Upper lobe of left lung (tissue), 6 donors: ENCODE measurements at regions not wholly inside any gene's neighbourhood (a gene's known extent, or its start where the extent isn't known, plus 50 kb on each side); places are given as distances from the start of the nearest gene placed in this dataset.

Experiments used
- ATAC-seq, 2 donors: fragments of 200-7000 bp; cut with Tn5 transposase; one replicate each; pipeline ENCODE4 v1.9.1; 2022; ENCODE audit warnings: mild to moderate bottlenecking in 2 of 2, moderate library complexity in 2 of 2; ENCODE audit not compliant: low FRiP score in 2 of 2
- DNase-seq, 2 donors: peaks; one replicate each; pipeline ENCODE4 v3.0.0-alpha.2; 2019 to 2020
- H3K27ac ChIP-seq, 4 donors: fragments of 200-600 bp; sonication (generic); one replicate each; pipeline ENCODE4 v1.5.1; 2016 to 2019
- H3K27me3 ChIP-seq, 4 donors: fragments of 200-600 bp; sonication (generic); one replicate each; pipeline ENCODE4 v1.5.1; 2017 to 2019
- H3K36me3 ChIP-seq, 4 donors: fragments of 200-600 bp; sonication (generic); one replicate each; pipeline ENCODE4 v1.5.1; 2016 to 2019
- H3K4me1 ChIP-seq, 4 donors: fragments of 200-600 bp; sonication (generic); one replicate each; pipeline ENCODE4 v1.5.1; 2018 to 2019
- H3K4me3 ChIP-seq, 4 donors: fragments of 200-600 bp; sonication (generic); one replicate each; pipeline ENCODE4 v1.5.1; 2017 to 2019; ENCODE audit warnings: mild to moderate bottlenecking in 2 of 4, moderate library complexity in 1 of 4
- H3K9me3 ChIP-seq, 4 donors: fragments of 200-600 bp; sonication (generic); one replicate each; pipeline ENCODE4 v1.5.1; 2018 to 2019
- EP300 ChIP-seq, 4 donors: sonication (generic); formaldehyde crosslinking; IDR thresholded peaks; one replicate each; pipeline ENCODE4 v1.5.1; 2017; ENCODE audit warnings: antibody characterized with exemption in 4 of 4, control low read depth in 2 of 4
- POLR2A ChIP-seq, 4 donors: fragments of 450-650 bp; IDR thresholded peaks; one replicate each; pipeline ENCODE4 v1.5.1; 2016 to 2017; ENCODE audit warnings: antibody characterized with exemption in 4 of 4, mild to moderate bottlenecking in 2 of 4
- POLR2AphosphoS5 ChIP-seq, 2 donors: sonication (generic); formaldehyde crosslinking; IDR thresholded peaks; one replicate each; pipeline ENCODE4 v1.5.1; 2017; ENCODE audit warnings: antibody characterized with exemption in 2 of 2
- WGBS, 2 donors: methylation state at CpG; one replicate each; pipeline ENCODE4 v1.1.5; 2017 to 2018; 5-methylcytosine and 5-hydroxymethylcytosine counted together
- TF ChIP-seq, protein P1 (sequence below), 6 experiments: fragments of 450-650 bp in 4 of 6; fragments of 200-600 bp in 2 of 6; sonication (generic) in 2 of 6; IDR thresholded peaks; one replicate each; pipeline ENCODE4 v1.5.1; 2016 to 2019; ENCODE audit warnings: antibody characterized with exemption in 6 of 6
- donor health status: DM: no; HTN: no; CAD: no; lungs with moderate emphysema.
- donor health status: DM: no; HTN: yes; CAD: no; lungs with severe emphysema.

DNA sequence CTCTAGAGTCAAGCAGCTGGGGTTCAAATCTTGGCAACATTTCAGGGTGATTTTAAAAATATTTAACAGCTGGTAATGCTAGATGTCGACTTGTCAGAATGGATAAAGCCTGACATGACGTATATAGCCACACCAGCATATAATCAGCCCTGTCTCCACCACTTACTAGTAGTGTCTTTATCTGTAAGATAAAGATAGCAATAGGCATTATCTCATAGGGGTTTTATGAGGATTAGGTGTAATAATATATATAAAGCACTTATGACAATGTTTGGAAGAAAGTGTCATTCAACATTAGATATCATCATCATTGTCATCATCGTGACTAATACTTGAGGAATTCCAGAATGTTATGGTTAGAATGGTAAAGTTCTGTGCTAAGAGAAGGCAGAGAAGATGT is 369.0 kb upstream of the CWC22 start:
- ATAC-seq, result no peak
- TF ChIP-seq EP300 (IDR thresholded peaks at IDR 0.05) (no peak), POLR2A (IDR thresholded peaks at IDR 0.05) (no peak)
- TF ChIP-seq, protein P1, sequence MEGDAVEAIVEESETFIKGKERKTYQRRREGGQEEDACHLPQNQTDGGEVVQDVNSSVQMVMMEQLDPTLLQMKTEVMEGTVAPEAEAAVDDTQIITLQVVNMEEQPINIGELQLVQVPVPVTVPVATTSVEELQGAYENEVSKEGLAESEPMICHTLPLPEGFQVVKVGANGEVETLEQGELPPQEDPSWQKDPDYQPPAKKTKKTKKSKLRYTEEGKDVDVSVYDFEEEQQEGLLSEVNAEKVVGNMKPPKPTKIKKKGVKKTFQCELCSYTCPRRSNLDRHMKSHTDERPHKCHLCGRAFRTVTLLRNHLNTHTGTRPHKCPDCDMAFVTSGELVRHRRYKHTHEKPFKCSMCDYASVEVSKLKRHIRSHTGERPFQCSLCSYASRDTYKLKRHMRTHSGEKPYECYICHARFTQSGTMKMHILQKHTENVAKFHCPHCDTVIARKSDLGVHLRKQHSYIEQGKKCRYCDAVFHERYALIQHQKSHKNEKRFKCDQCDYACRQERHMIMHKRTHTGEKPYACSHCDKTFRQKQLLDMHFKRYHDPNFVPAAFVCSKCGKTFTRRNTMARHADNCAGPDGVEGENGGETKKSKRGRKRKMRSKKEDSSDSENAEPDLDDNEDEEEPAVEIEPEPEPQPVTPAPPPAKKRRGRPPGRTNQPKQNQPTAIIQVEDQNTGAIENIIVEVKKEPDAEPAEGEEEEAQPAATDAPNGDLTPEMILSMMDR (IDR thresholded peaks at IDR 0.05), result no peak
- 62 to 68% methylated on average over 3 of the region's 3 CpGs for whole genome bisulfite sequencing, 2 donors

GRCh38 chr2:180374502-180375281 is 367.6 kb upstream of the CWC22 start:
- no peaks in the 10 kb centered on the region for H3K4me1 ChIP-seq
- H3K27me3 ChIP-seq, result no peaks in the 10 kb centered on the region
- H3K36me3 ChIP-seq, result no peaks in the 10 kb centered on the region
- no peaks in the 10 kb centered on the region for H3K9me3 ChIP-seq
- ATAC-seq (no peak), DNase-seq (no peak)
- H3K27ac ChIP-seq, result no peak overlapping the region
- TF ChIP-seq, protein P1 (IDR thresholded peaks at IDR 0.05), result no peak
- TF ChIP-seq EP300 (IDR thresholded peaks at IDR 0.05), result no peak
- no peak for TF ChIP-seq POLR2AphosphoS5 (IDR thresholded peaks at IDR 0.05)
- no peak for TF ChIP-seq POLR2A (IDR thresholded peaks at IDR 0.05)
- WGBS, 2 donors, result 59 to 70% methylated on average over 3 of the region's 3 CpGs
- no peak overlapping the region for H3K4me3 ChIP-seq

More for the DNA sequence above, 369.0 kb upstream of the CWC22 start:
- Histone ChIP-seq H3K27ac (no peak overlapping the region), H3K4me1 (no peaks in the 10 kb centered on the region), H3K27me3 (no peaks in the 10 kb centered on the region), H3K4me3 (no peak overlapping the region), H3K36me3 (no peaks in the 10 kb centered on the region), H3K9me3 (no peaks in the 10 kb centered on the region)
- no peak for DNase-seq

GRCh38 chr2:180370511-180371205 is 363.6 kb upstream of the CWC22 start:
- no peaks in the 10 kb centered on the region for H3K27me3 ChIP-seq
- TF ChIP-seq, protein P1 (IDR thresholded peaks at IDR 0.05), result no peak
- TF ChIP-seq EP300 (IDR thresholded peaks at IDR 0.05) (no peak), POLR2A (IDR thresholded peaks at IDR 0.05) (no peak), POLR2AphosphoS5 (IDR thresholded peaks at IDR 0.05) (no peak)
- no peak overlapping the region for H3K27ac ChIP-seq
- DNase-seq, result no peak
- ATAC-seq, result no peak
- 65 to 81% methylated on average over 2 of the region's 2 CpGs for WGBS, 2 donors
- H3K4me3 ChIP-seq, result no peak overlapping the region
- no peaks in the 10 kb centered on the region for H3K4me1 ChIP-seq
- H3K9me3 ChIP-seq, result no peaks in the 10 kb centered on the region
- no peaks in the 10 kb centered on the region for H3K36me3 ChIP-seq

DNA sequence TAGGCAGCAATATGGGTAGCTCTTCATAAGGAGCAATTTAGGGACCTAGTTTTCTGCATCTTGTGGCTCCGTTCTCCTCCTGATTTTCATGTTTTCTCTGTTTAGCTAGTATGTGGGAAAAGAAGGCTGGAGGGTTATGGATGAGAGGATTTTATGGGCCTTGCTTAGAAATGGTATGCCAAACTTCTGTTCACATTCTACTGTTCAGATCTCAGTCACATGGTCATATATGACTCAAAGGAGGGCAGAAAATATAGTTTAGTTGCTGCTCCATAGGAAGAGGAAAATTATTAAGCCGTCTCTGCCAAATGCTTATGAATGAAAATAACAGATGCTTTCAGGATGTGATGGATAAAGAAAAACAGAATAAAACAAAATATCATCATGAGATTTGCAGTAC is 361.8 kb upstream of the CWC22 start:
- 44 to 50% methylated on average over 2 of the region's 2 CpGs for WGBS, 2 donors
- no peak for DNase-seq
- Histone ChIP-seq H3K27me3 (no peaks in the 10 kb centered on the region), H3K36me3 (no peaks in the 10 kb centered on the region), H3K27ac (no peak overlapping the region), H3K4me1 (no peaks in the 10 kb centered on the region), H3K9me3 (no peaks in the 10 kb centered on the region), H3K4me3 (no peak overlapping the region)
- no peak for ATAC-seq
- TF ChIP-seq POLR2AphosphoS5 (IDR thresholded peaks at IDR 0.05), result no peak

DNA sequence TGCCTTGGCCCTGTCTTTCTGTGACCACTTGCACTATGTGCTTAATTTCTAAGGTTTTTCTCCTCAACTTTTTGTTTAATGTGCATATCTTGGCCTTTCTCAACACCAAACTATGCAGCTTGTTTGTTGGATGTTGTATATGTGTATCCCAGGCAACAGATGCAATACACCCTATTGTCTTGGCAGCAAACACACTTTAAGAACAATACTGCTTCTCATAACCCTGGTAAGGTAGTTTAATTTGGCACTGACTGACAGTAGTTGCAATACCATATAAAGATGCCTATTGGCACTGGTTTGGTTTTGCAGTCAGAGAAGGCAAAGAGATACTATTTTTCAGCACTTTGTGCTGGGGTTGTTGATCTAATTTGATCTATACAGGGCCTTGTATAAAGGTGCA is 360.7 kb upstream of the CWC22 start:
- ATAC-seq, result no peak
- H3K27me3 ChIP-seq, result no peaks in the 10 kb centered on the region
- no peak for DNase-seq
- H3K27ac ChIP-seq, result no peak overlapping the region
- no peaks in the 10 kb centered on the region for H3K36me3 ChIP-seq
- TF ChIP-seq, protein P1 (IDR thresholded peaks at IDR 0.05), result no peak
- no peak for TF ChIP-seq POLR2A (IDR thresholded peaks at IDR 0.05)
- no peak for TF ChIP-seq EP300 (IDR thresholded peaks at IDR 0.05)
- no peak for TF ChIP-seq POLR2AphosphoS5 (IDR thresholded peaks at IDR 0.05)
- no peaks in the 10 kb centered on the region for H3K9me3 ChIP-seq
- H3K4me1 ChIP-seq, result no peaks in the 10 kb centered on the region
- H3K4me3 ChIP-seq, result no peak overlapping the region
